ENCODE measurements at regions not wholly inside any gene's neighbourhood (a gene's known extent, or its start where the extent isn't known, plus 50 kb on each side); places are given as distances from the start of the nearest gene placed in this dataset.

DNA sequence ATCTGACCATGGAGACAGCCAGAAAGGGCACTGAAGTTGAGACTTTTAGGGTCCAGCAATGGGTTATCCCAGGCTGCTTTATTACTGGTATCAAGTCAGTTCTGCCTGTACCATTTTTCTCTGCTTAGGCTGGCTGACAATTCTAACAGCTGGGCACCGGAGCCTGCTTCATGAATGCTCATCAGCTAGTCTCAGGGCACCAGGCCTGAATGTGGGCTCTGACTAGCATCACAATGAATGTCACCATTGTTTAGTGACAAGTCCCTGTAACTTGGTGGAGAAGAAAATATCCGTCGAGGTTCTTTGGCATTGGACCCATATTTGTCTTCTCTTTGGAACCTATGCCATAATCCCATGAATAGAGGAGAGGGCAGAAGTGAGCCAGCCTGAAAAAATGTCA lies 692.3 kb upstream of the TSPY4 start:
- TF ChIP-seq, protein P1, sequence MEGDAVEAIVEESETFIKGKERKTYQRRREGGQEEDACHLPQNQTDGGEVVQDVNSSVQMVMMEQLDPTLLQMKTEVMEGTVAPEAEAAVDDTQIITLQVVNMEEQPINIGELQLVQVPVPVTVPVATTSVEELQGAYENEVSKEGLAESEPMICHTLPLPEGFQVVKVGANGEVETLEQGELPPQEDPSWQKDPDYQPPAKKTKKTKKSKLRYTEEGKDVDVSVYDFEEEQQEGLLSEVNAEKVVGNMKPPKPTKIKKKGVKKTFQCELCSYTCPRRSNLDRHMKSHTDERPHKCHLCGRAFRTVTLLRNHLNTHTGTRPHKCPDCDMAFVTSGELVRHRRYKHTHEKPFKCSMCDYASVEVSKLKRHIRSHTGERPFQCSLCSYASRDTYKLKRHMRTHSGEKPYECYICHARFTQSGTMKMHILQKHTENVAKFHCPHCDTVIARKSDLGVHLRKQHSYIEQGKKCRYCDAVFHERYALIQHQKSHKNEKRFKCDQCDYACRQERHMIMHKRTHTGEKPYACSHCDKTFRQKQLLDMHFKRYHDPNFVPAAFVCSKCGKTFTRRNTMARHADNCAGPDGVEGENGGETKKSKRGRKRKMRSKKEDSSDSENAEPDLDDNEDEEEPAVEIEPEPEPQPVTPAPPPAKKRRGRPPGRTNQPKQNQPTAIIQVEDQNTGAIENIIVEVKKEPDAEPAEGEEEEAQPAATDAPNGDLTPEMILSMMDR (IDR thresholded peaks at IDR 0.05): no peak
- TF ChIP-seq EP300 (IDR thresholded peaks at IDR 0.05): no peak
- no peak for TF ChIP-seq POLR2A (IDR thresholded peaks at IDR 0.05)

All from tibial nerve (tissue), 4 donors.